ENCODE measurements at regions not wholly inside any gene's neighbourhood (a gene's known extent, or its start where the extent isn't known, plus 50 kb on each side); places are given as distances from the start of the nearest gene placed in this dataset.

- TF ChIP-seq, protein P1, sequence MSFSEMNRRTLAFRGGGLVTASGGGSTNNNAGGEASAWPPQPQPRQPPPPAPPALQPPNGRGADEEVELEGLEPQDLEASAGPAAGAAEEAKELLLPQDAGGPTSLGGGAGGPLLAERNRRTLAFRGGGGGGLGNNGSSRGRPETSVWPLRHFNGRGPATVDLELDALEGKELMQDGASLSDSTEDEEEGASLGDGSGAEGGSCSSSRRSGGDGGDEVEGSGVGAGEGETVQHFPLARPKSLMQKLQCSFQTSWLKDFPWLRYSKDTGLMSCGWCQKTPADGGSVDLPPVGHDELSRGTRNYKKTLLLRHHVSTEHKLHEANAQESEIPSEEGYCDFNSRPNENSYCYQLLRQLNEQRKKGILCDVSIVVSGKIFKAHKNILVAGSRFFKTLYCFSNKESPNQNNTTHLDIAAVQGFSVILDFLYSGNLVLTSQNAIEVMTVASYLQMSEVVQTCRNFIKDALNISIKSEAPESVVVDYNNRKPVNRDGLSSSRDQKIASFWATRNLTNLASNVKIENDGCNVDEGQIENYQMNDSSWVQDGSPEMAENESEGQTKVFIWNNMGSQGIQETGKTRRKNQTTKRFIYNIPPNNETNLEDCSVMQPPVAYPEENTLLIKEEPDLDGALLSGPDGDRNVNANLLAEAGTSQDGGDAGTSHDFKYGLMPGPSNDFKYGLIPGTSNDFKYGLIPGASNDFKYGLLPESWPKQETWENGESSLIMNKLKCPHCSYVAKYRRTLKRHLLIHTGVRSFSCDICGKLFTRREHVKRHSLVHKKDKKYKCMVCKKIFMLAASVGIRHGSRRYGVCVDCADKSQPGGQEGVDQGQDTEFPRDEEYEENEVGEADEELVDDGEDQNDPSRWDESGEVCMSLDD (CRISPR knock-in tag; IDR thresholded peaks at IDR 0.05; ENCODE audit: borderline replicate concordance) = no peak
- TF ChIP-seq SAP130 (CRISPR knock-in tag; IDR thresholded peaks at IDR 0.05; ENCODE audit: low read depth) (no peak), FOSL2 (CRISPR knock-in tag; IDR thresholded peaks at IDR 0.05) (peak; percentile 92), KMT2B (CRISPR knock-in tag; IDR thresholded peaks at IDR 0.05) (no peak), PCBP1 (IDR thresholded peaks at IDR 0.05; ENCODE audit: borderline replicate concordance, low read depth, low read length) (no peak), FOXA1 (IDR thresholded peaks at IDR 0.05) (no peak), FOXA1 (CRISPR knock-in tag; IDR thresholded peaks at IDR 0.05) (peak; percentile 10; the same call in 1 of the 2 replicates), NFE2L2 (IDR thresholded peaks at IDR 0.05; ENCODE audit: low read length) (no peak), KDM4B (CRISPR knock-in tag; IDR thresholded peaks at IDR 0.05) (no peak), ZMAT5 (CRISPR knock-in tag; IDR thresholded peaks at IDR 0.05; ENCODE audit: borderline replicate concordance, low read depth) (no peak), ARNTL (CRISPR knock-in tag; IDR thresholded peaks at IDR 0.05) (no peak), HNRNPUL1 (IDR thresholded peaks at IDR 0.05; ENCODE audit: low read depth, low read length) (no peak)
Observed at GRCh38 chr2:216775043-216775453, 79.7 kb upstream of the IGFBP5 start (continued).

DNA sequence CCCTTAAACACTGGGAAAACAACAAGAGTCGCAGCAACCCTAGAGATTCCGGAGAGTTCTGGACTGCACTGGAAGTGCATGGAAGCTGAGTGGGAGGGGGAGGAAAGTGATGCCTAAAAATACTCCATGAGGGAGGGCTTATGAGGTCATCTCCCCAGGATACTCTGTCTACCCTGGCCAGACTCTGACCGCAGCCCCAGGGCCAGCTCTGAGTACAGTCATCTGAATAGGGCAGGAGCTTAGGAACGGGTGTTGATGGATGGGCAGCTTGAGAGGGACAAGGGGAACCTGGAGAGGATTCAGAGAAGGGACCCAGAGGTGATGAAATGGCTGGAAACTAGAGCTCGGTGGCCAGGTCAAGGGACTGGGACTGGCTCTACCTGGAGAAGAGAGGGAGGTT is 79.3 kb upstream of the IGFBP5 start:
- H3K36me3 ChIP-seq (replicated peaks in 1 of 2; ENCODE audit: control insufficient read depth in 1 of 2, insufficient read depth in 2 of 2, low read length in 2 of 2) = no peaks in the 10 kb centered on the region
- no peaks in the 10 kb centered on the region for H3K79me2 ChIP-seq (ENCODE audit: insufficient read depth, low read length)
- BruUV-seq (replicated peaks) = no TSS peak
- CTCF ChIA-PET (ENCODE audit: low intra/inter-chr PET ratio, low total read pairs) = no interaction called here
- H4K20me1 ChIP-seq (ENCODE audit: insufficient read depth, low read length) = no peaks in the 10 kb centered on the region
- intact Hi-C loops (cut with micrococcal nuclease; ENCODE audit: unreplicated experiment) (loop anchor here (5.0 kb wide), 2 partner anchors 77 to 268 kb away; partner anchors contain the start of gene IGFBP5), in situ Hi-C loops (cut with HindIII; ENCODE audit: extremely low pct_ligation_motif_present, low pct_unique_long_range_greater_than_20kb) (no loop called here)
- 29% methylated on average over 5 of the region's 5 CpGs for WGBS (ENCODE audit: low lambda C conversion rate)
- no peak overlapping the region for H3K4me3 ChIP-seq (replicated peaks in 1 of 3; ENCODE audit: insufficient read depth in 1 of 3, low read depth in 2 of 3, low read length in 3 of 3)
- H3K4me2 ChIP-seq (ENCODE audit: low read depth, low read length) = no peak overlapping the region
- H3K27ac ChIP-seq (ENCODE audit: extremely low read length, insufficient read depth, low read length) = no peak overlapping the region
- no peak for ATAC-seq
- no peak overlapping the region for H3K9ac ChIP-seq (ENCODE audit: insufficient read depth, low read depth, low read length)
- no peak overlapping the region for H2AFZ ChIP-seq (ENCODE audit: low read length)
- TF ChIP-seq ZNF839 (CRISPR knock-in tag; IDR thresholded peaks at IDR 0.05; ENCODE audit: borderline replicate concordance) (no peak), CREB1 (IDR thresholded peaks at IDR 0.05) (peak; percentile 9; the same call in 1 of the 2 replicates), CREB1 (CRISPR knock-in tag; IDR thresholded peaks at IDR 0.05) (no peak)
- H3K27me3 ChIP-seq (ENCODE audit: control insufficient read depth in 1 of 2, insufficient read depth in 2 of 2, low read length in 2 of 2) = peaks cover 0 to 16% of the 10 kb centered on the region in 2 experiments; a peak in 2 of 5 replicates
- peaks cover 12% of the 10 kb centered on the region for H3K4me1 ChIP-seq (ENCODE audit: insufficient read depth, low read length)
- DNase-seq (ENCODE audit: low spot score) = no peak
- FAIRE-seq = no peak
- H3K9me3 ChIP-seq (ENCODE audit: low read length) = no peaks in the 10 kb centered on the region
- POLR2A ChIA-PET = no interaction called here

Data from HepG2 (cell line).